Mesenchymal stem cell (in vitro differentiated cells and primary cell): ENCODE measurements at regions not wholly inside any gene's neighbourhood (a gene's known extent, or its start where the extent isn't known, plus 50 kb on each side); places are given as distances from the start of the nearest gene placed in this dataset.

Experiments
- DNase-seq: peaks from one replicate; pipeline ENCODE4 v3.0.0-alpha.2; 2013
- H2AFZ ChIP-seq: one replicate; pipeline ENCODE4 v1.6.1; 2013; ENCODE audit warnings: low read depth, mild to moderate bottlenecking, control low read depth, inconsistent platforms, low read length, moderate library complexity
- H2AK5ac ChIP-seq: 2 replicates; pipeline ENCODE4 v1.6.1; 2013; ENCODE audit warnings: low read length, moderate library complexity, mild to moderate bottlenecking, inconsistent platforms; ENCODE audit not compliant: severe bottlenecking
- H2BK120ac ChIP-seq: one replicate; pipeline ENCODE4 v1.6.1; 2013; ENCODE audit warnings: low read depth, mild to moderate bottlenecking, inconsistent platforms, low read length, moderate library complexity
- H2BK12ac ChIP-seq, 2 experiments: one replicate each; pipeline ENCODE4 v1.6.1; 2013; ENCODE audit warnings: inconsistent platforms in 2 of 2, low read length in 2 of 2, mild to moderate bottlenecking in 2 of 2, moderate library complexity in 2 of 2, control low read depth in 1 of 2
- H2BK15ac ChIP-seq: one replicate; pipeline ENCODE4 v1.6.1; 2013; ENCODE audit warnings: mild to moderate bottlenecking, low read depth, inconsistent platforms; ENCODE audit not compliant: poor library complexity, severe bottlenecking
- H2BK5ac ChIP-seq: 2 replicates; pipeline ENCODE4 v1.6.1; 2013; ENCODE audit warnings: low read depth, mild to moderate bottlenecking, low read length, control low read depth, inconsistent platforms; ENCODE audit not compliant: poor library complexity, severe bottlenecking
- H3K14ac ChIP-seq, 2 experiments: one replicate each; pipeline ENCODE4 v1.6.1; 2013; ENCODE audit warnings: inconsistent platforms in 2 of 2, low read length in 2 of 2, control low read depth in 1 of 2, mild to moderate bottlenecking in 1 of 2, moderate library complexity in 1 of 2
- H3K18ac ChIP-seq, 2 experiments: one replicate each; pipeline ENCODE4 v1.6.1; 2013; ENCODE audit warnings: inconsistent platforms in 2 of 2, low read length in 2 of 2, control low read depth in 1 of 2, low read depth in 1 of 2, mild to moderate bottlenecking in 1 of 2
- H3K23ac ChIP-seq, 2 experiments: one replicate each; pipeline ENCODE4 v1.6.1; 2013; ENCODE audit warnings: inconsistent platforms in 2 of 2, low read length in 2 of 2, mild to moderate bottlenecking in 2 of 2, moderate library complexity in 2 of 2, control low read depth in 1 of 2
- H3K27ac ChIP-seq: 2 replicates; pipeline ENCODE4 v1.5.1; 2013; ENCODE audit warnings: mild to moderate bottlenecking, moderate library complexity, low read length, control low read depth, inconsistent platforms; ENCODE audit not compliant: poor library complexity, severe bottlenecking
- H3K27me3 ChIP-seq, 2 experiments: 2 replicates each; pipeline versions ENCODE4 v1.6.1 to v1.7.0; 2013; ENCODE audit warnings: low read length in 2 of 2, mild to moderate bottlenecking in 2 of 2, moderate library complexity in 2 of 2, control low read depth in 1 of 2, inconsistent platforms in 1 of 2; ENCODE audit not compliant: control insufficient read depth in 1 of 2, insufficient read depth in 1 of 2
- H3K36me3 ChIP-seq, 2 experiments: 2 replicates each; pipeline versions ENCODE4 v1.6.1 to v1.7.0; 2013; ENCODE audit warnings: low read length in 2 of 2, control low read depth in 1 of 2, inconsistent platforms in 1 of 2, low read depth in 1 of 2, mild to moderate bottlenecking in 1 of 2; ENCODE audit not compliant: insufficient read depth in 2 of 2, control insufficient read depth in 1 of 2
- H3K4ac ChIP-seq, 2 experiments: one replicate each; pipeline ENCODE4 v1.6.1; 2013; ENCODE audit warnings: inconsistent platforms in 2 of 2, low read length in 2 of 2, mild to moderate bottlenecking in 2 of 2, moderate library complexity in 2 of 2, control low read depth in 1 of 2, low read depth in 1 of 2
- H3K4me1 ChIP-seq: 2 replicates; pipeline ENCODE4 v1.6.1; 2013; ENCODE audit warnings: low read depth, low read length, control low read depth; ENCODE audit not compliant: control insufficient read depth, insufficient read depth
- H3K4me2 ChIP-seq: 2 replicates; pipeline ENCODE4 v1.6.1; 2013; ENCODE audit warnings: low read length, mild to moderate bottlenecking, inconsistent platforms; ENCODE audit not compliant: poor library complexity, severe bottlenecking
- H3K4me3 ChIP-seq, 2 experiments: 2 replicates each; pipeline versions ENCODE4 v1.5.1 to v1.7.0; 2013; ENCODE audit warnings: low read length in 2 of 2, mild to moderate bottlenecking in 2 of 2, control low read depth in 1 of 2, low read depth in 1 of 2; ENCODE audit not compliant: insufficient read depth in 1 of 2
- H3K79me1 ChIP-seq: replicated peaks from 2 replicates; pipeline ENCODE4 v1.6.1; 2013; ENCODE audit warnings: mild to moderate bottlenecking, control low read depth, low read length, inconsistent platforms; ENCODE audit not compliant: poor library complexity, severe bottlenecking
- H3K9ac ChIP-seq: 2 replicates; pipeline ENCODE4 v1.7.0; 2013; ENCODE audit warnings: mild to moderate bottlenecking, low read length, moderate library complexity
- H3K9me3 ChIP-seq: 2 replicates; pipeline ENCODE4 v1.7.0; 2013; ENCODE audit warnings: mild to moderate bottlenecking, low read length; ENCODE audit not compliant: control insufficient read depth
- H4K8ac ChIP-seq: one replicate; pipeline ENCODE4 v1.6.1; 2013; ENCODE audit warnings: inconsistent platforms, mild to moderate bottlenecking, low read length, moderate library complexity
- H4K91ac ChIP-seq: one replicate; pipeline ENCODE4 v1.6.1; 2013; ENCODE audit warnings: mild to moderate bottlenecking, low read length, inconsistent platforms
- WGBS: methylation state at CpG from one replicate; pipeline ENCODE4 v1.1.7; 2013; ENCODE audit warnings: mixed read lengths; 5-methylcytosine and 5-hydroxymethylcytosine counted together

DNA sequence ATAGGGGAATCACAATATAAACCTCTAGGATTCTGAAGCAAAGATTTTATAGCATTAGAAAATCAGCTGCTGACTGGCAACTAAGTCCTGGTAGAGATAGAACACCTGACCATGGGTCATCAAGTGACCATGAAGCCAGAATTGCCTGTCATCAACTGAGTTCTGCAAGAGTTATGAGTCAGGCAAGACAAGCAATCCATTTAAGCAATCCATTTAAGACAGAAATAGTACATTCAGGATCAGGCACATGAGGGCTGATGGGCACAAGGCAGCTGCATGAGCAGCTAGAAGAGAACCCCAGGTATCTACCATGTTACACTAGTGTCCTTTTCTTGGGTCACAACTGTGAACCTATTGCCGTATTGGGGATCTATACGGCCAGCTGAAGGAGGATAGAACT lies 98.9 kb downstream of the SPRY1 start:
- Histone ChIP-seq H3K9me3 (peaks cover 3% of the 10 kb centered on the region), H3K18ac (no peak overlapping the region), H2BK12ac (no peak overlapping the region), H3K4me2 (no peak overlapping the region), H2BK120ac (no peak overlapping the region), H4K8ac (no peak overlapping the region), H3K4me3 (no peak overlapping the region), H3K23ac (no peak overlapping the region), H3K79me1 (no peaks in the 10 kb centered on the region), H4K91ac (no peak overlapping the region), H3K36me3 (no peaks in the 10 kb centered on the region), H2AK5ac (no peak overlapping the region), H2BK15ac (no peak overlapping the region), H3K9ac (no peak overlapping the region), H3K14ac (no peak overlapping the region), H2BK5ac (no peak overlapping the region), H3K27ac (no peak overlapping the region), H3K27me3 (no peaks in the 10 kb centered on the region), H2AFZ (no peak overlapping the region), H3K4me1 (no peaks in the 10 kb centered on the region), H3K4ac (no peak overlapping the region)
- WGBS: 100% methylated on average over 2 of the region's 2 CpGs
- DNase-seq: peak; percentile 15

DNA sequence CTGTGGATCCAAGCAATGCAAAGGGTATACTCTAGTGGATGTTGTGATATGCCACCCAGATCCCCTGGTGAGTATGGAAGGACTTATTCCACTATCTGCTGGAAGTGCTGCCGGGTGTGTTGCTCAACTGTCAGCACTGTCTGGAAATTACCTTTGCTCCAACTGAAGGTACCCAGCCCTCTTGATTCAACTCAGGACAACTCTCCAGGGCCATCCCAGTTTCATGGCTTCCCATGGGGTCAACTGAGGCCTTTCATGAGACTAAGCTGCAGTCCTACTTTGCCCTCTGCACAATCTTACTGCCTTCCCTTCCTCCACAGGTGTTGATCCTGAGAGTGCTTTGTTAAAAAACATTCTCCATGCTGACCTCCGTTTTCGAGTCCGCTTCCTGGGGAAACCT lies 99.8 kb downstream of the SPRY1 start:
- H3K79me1 ChIP-seq: no peaks in the 10 kb centered on the region
- DNase-seq: no peak
- H2AK5ac ChIP-seq: no peak overlapping the region
- no peak overlapping the region for H2BK12ac ChIP-seq
- no peak overlapping the region for H3K9ac ChIP-seq
- H3K23ac ChIP-seq: no peak overlapping the region
- no peaks in the 10 kb centered on the region for H3K27me3 ChIP-seq
- no peak overlapping the region for H2BK120ac ChIP-seq
- H2BK15ac ChIP-seq: no peak overlapping the region
- H4K91ac ChIP-seq: no peak overlapping the region
- no peaks in the 10 kb centered on the region for H3K36me3 ChIP-seq
- no peaks in the 10 kb centered on the region for H3K4me1 ChIP-seq
- H3K18ac ChIP-seq: no peak overlapping the region
- no peak overlapping the region for H2BK5ac ChIP-seq
- H3K14ac ChIP-seq: no peak overlapping the region
- no peak overlapping the region for H4K8ac ChIP-seq
- H3K9me3 ChIP-seq: peaks cover 3% of the 10 kb centered on the region
- H3K4ac ChIP-seq: no peak overlapping the region
- no peak overlapping the region for H3K4me2 ChIP-seq
- H2AFZ ChIP-seq: no peak overlapping the region
- WGBS: 91% methylated on average over 4 of the region's 4 CpGs
- no peak overlapping the region for H3K4me3 ChIP-seq
- no peak overlapping the region for H3K27ac ChIP-seq

DNA sequence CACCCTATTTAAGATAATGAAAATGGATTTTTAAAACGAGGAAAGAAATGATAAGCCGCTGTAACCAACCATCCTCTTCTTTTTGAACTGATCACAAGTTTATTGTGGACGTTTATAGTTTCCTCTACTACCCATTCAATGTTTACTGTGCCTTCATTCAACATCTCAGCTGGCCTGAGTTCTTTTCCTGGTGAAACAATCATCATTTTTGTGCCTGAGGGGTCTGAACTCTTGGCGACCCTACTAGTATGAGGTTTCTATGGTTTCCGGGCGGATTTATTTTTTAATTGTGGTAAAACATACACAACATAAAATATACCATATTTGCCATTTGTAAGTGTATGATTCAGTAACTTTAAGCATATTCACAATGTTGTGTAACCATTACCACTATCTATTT lies 100.7 kb downstream of the SPRY1 start:
- Histone ChIP-seq H2BK5ac (no peak overlapping the region), H2BK15ac (no peak overlapping the region), H3K27ac (no peak overlapping the region), H3K9me3 (peaks cover 3% of the 10 kb centered on the region), H4K8ac (no peak overlapping the region), H2BK12ac (no peak overlapping the region), H3K4me2 (no peak overlapping the region), H3K4me1 (no peaks in the 10 kb centered on the region), H3K9ac (no peak overlapping the region), H3K79me1 (no peaks in the 10 kb centered on the region), H3K4ac (no peak overlapping the region), H3K14ac (no peak overlapping the region), H3K18ac (no peak overlapping the region), H2BK120ac (no peak overlapping the region), H3K27me3 (no peaks in the 10 kb centered on the region), H2AK5ac (no peak overlapping the region), H4K91ac (no peak overlapping the region), H3K36me3 (no peaks in the 10 kb centered on the region), H3K4me3 (no peak overlapping the region), H3K23ac (no peak overlapping the region), H2AFZ (no peak overlapping the region)
- WGBS: 75% methylated on average over 3 of the region's 6 CpGs
- DNase-seq: no peak

DNA sequence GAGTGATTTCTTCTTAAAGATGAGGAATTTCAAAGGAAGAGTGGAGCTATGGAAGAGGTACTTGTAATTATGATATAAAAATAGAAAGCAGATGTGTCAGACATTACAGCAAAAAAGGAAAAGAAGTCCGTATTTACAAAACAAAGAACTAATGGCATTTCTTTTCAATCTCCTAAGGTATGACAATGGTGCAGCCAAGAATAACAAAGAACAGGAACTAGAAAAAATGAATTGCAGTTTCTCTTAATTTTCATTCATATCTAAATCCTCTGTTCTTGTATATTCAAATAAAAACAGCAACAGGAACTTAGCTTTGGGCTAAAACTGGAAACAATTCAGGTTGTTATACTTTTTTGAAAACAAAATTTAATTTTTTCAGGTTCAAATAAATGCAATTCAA lies 105.1 kb downstream of the SPRY1 start:
- H3K9ac ChIP-seq: no peak overlapping the region
- H4K8ac ChIP-seq: no peak overlapping the region
- H2BK15ac ChIP-seq: no peak overlapping the region
- H3K14ac ChIP-seq: no peak overlapping the region
- H3K4me1 ChIP-seq: peaks cover 4% of the 10 kb centered on the region
- WGBS: no CpG with 5 or more reads among the region's 1 CpG
- no peak overlapping the region for H3K18ac ChIP-seq
- no peak overlapping the region for H2BK5ac ChIP-seq
- no peak overlapping the region for H3K4me3 ChIP-seq
- DNase-seq: no peak
- H3K27me3 ChIP-seq: peaks cover 0 to 5% of the 10 kb centered on the region in 2 experiments
- no peak overlapping the region for H3K4ac ChIP-seq
- H2AK5ac ChIP-seq: no peak overlapping the region
- H3K23ac ChIP-seq: no peak overlapping the region
- peaks cover 3% of the 10 kb centered on the region for H3K9me3 ChIP-seq
- H4K91ac ChIP-seq: no peak overlapping the region
- H3K79me1 ChIP-seq: no peaks in the 10 kb centered on the region
- H2AFZ ChIP-seq: no peak overlapping the region
- H3K27ac ChIP-seq: no peak overlapping the region
- H2BK120ac ChIP-seq: no peak overlapping the region
- H3K36me3 ChIP-seq: no peaks in the 10 kb centered on the region
- no peak overlapping the region for H2BK12ac ChIP-seq
- no peak overlapping the region for H3K4me2 ChIP-seq
